PFSK-1 (cell line): ENCODE measurements at regions not wholly inside any gene's neighbourhood (a gene's known extent, or its start where the extent isn't known, plus 50 kb on each side); places are given as distances from the start of the nearest gene placed in this dataset.

Experiments used
- FOXP2 ChIP-seq: optimal IDR thresholded peaks from 2 replicates; pipeline ENCODE3; 2011; ENCODE audit warnings: borderline replicate concordance, control low read depth, inconsistent platforms; ENCODE audit not compliant: insufficient read depth; ENCODE audit errors: extremely low read length, extremely low read depth
- POLR2AphosphoS5 ChIP-seq: IDR thresholded peaks from 2 replicates; pipeline ENCODE4 v1.6.1; 2012; ENCODE audit warnings: low read depth, mild to moderate bottlenecking, control low read depth, low read length, moderate library complexity
- SIN3A ChIP-seq: IDR thresholded peaks from 2 replicates; pipeline ENCODE4 v1.6.1; 2012; ENCODE audit warnings: mild to moderate bottlenecking, low read length, moderate library complexity, borderline replicate concordance; ENCODE audit not compliant: insufficient read depth
- TAF1 ChIP-seq: IDR thresholded peaks from 2 replicates; pipeline ENCODE4 v1.6.1; 2012; ENCODE audit warnings: low read length, control low read depth, borderline replicate concordance; ENCODE audit not compliant: insufficient read depth
- TF ChIP-seq, protein P1 (sequence below), 2 experiments: IDR thresholded peaks; 2 replicates each; pipeline versions ENCODE4 v1.6.1 to v1.8.0; 2011 to 2012; ENCODE audit warnings: low read depth in 2 of 2, low read length in 2 of 2, control low read depth in 1 of 2, inconsistent platforms in 1 of 2, mild to moderate bottlenecking in 1 of 2, moderate library complexity in 1 of 2; ENCODE audit not compliant: insufficient read depth in 1 of 2

DNA sequence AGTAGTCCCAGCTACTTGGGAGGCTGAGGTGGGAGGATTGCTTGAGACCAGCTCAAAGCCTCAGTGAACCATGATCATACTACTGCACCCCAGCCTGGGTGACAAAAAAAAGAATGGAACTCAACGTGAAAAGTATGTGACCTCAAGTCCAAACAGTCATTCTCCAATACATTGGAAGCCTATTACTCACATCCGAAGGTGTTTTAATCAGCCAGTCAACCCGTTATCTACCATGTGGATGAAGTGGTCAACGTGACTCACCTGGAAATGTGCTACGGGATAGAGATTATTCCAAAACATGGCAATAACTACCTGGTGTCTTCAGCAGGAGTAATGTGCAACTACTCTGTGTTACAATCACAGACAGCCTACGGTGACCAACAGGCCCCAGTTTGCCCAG lies 85.8 kb upstream of the TOP1 start:
- TF ChIP-seq TAF1 (no peak), SIN3A (no peak), POLR2AphosphoS5 (no peak), FOXP2 (no peak)
- TF ChIP-seq, protein P1, sequence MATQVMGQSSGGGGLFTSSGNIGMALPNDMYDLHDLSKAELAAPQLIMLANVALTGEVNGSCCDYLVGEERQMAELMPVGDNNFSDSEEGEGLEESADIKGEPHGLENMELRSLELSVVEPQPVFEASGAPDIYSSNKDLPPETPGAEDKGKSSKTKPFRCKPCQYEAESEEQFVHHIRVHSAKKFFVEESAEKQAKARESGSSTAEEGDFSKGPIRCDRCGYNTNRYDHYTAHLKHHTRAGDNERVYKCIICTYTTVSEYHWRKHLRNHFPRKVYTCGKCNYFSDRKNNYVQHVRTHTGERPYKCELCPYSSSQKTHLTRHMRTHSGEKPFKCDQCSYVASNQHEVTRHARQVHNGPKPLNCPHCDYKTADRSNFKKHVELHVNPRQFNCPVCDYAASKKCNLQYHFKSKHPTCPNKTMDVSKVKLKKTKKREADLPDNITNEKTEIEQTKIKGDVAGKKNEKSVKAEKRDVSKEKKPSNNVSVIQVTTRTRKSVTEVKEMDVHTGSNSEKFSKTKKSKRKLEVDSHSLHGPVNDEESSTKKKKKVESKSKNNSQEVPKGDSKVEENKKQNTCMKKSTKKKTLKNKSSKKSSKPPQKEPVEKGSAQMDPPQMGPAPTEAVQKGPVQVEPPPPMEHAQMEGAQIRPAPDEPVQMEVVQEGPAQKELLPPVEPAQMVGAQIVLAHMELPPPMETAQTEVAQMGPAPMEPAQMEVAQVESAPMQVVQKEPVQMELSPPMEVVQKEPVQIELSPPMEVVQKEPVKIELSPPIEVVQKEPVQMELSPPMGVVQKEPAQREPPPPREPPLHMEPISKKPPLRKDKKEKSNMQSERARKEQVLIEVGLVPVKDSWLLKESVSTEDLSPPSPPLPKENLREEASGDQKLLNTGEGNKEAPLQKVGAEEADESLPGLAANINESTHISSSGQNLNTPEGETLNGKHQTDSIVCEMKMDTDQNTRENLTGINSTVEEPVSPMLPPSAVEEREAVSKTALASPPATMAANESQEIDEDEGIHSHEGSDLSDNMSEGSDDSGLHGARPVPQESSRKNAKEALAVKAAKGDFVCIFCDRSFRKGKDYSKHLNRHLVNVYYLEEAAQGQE (IDR thresholded peaks at IDR 0.05; ENCODE audit: insufficient read depth in 1 of 2, low read depth in 2 of 2, low read length in 2 of 2) = no peak
